ENCODE measurements at regions not wholly inside any gene's neighbourhood (a gene's known extent, or its start where the extent isn't known, plus 50 kb on each side); places are given as distances from the start of the nearest gene placed in this dataset.

GRCh38 chr20:12289465-12289864, 371.8 kb downstream of the BTBD3 start:
- Histone ChIP-seq H3K27me3 (replicated peaks; ENCODE audit: insufficient read depth) (no peaks in the 10 kb centered on the region), H3K4me3 (no peak overlapping the region), H3K27ac (no peak overlapping the region), H3K36me3 (no peaks in the 10 kb centered on the region), H3K4me1 (replicated peaks) (no peaks in the 10 kb centered on the region), H3K9me3 (no peaks in the 10 kb centered on the region)
- WGBS: 92% methylated on average over 4 of the region's 4 CpGs
- no peak for DNase-seq (ENCODE audit: low spot score)
- TF ChIP-seq POLR2AphosphoS5 (IDR thresholded peaks at IDR 0.05) (no peak), CTCF (IDR thresholded peaks at IDR 0.05) (no peak), POLR2A (IDR thresholded peaks at IDR 0.05) (no peak)
- intact Hi-C loops (cut with DNase I): no loop called here

- TF ChIP-seq POLR2AphosphoS5 (IDR thresholded peaks at IDR 0.05) (no peak), POLR2A (IDR thresholded peaks at IDR 0.05) (no peak), CTCF (IDR thresholded peaks at IDR 0.05) (no peak)
- no peaks in the 10 kb centered on the region for H3K36me3 ChIP-seq
- no peaks in the 10 kb centered on the region for H3K27me3 ChIP-seq (replicated peaks; ENCODE audit: insufficient read depth)
- intact Hi-C loops (cut with DNase I): no loop called here
- 79% methylated on average over 3 of the region's 3 CpGs for WGBS
- H3K4me1 ChIP-seq (replicated peaks): no peaks in the 10 kb centered on the region
- DNase-seq (ENCODE audit: low spot score): no peak
- no peak overlapping the region for H3K4me3 ChIP-seq
- H3K9me3 ChIP-seq: no peaks in the 10 kb centered on the region
- no peak overlapping the region for H3K27ac ChIP-seq
Measured at GRCh38 chr20:12291386-12291785, 373.7 kb downstream of the BTBD3 start.

GRCh38 chr20:12293900-12294299, 376.2 kb downstream of the BTBD3 start:
- 81% methylated on average over 3 of the region's 3 CpGs for WGBS
- no peak for TF ChIP-seq POLR2A (IDR thresholded peaks at IDR 0.05)
- no peak for TF ChIP-seq POLR2AphosphoS5 (IDR thresholded peaks at IDR 0.05)
- TF ChIP-seq CTCF (IDR thresholded peaks at IDR 0.05): no peak
- Histone ChIP-seq H3K9me3 (no peaks in the 10 kb centered on the region), H3K27ac (no peak overlapping the region), H3K27me3 (replicated peaks; ENCODE audit: insufficient read depth) (no peaks in the 10 kb centered on the region), H3K4me1 (replicated peaks) (no peaks in the 10 kb centered on the region), H3K36me3 (no peaks in the 10 kb centered on the region), H3K4me3 (no peak overlapping the region)
- intact Hi-C loops (cut with DNase I): no loop called here
- DNase-seq (ENCODE audit: low spot score): no peak

GRCh38 chr20:12294678-12295077, 377.0 kb downstream of the BTBD3 start:
- 41% methylated on average over 3 of the region's 3 CpGs for WGBS
- DNase-seq (ENCODE audit: low spot score): no peak

More at GRCh38 chr20:12294678-12295077, 377.0 kb downstream of the BTBD3 start:
- H3K9me3 ChIP-seq: no peaks in the 10 kb centered on the region
- H3K36me3 ChIP-seq: no peaks in the 10 kb centered on the region
- no peaks in the 10 kb centered on the region for H3K27me3 ChIP-seq (replicated peaks; ENCODE audit: insufficient read depth)
- H3K27ac ChIP-seq: no peak overlapping the region
- H3K4me1 ChIP-seq (replicated peaks): no peaks in the 10 kb centered on the region
- no peak overlapping the region for H3K4me3 ChIP-seq
- intact Hi-C loops (cut with DNase I): no loop called here
- TF ChIP-seq CTCF (IDR thresholded peaks at IDR 0.05): no peak
- no peak for TF ChIP-seq POLR2AphosphoS5 (IDR thresholded peaks at IDR 0.05)
- no peak for TF ChIP-seq POLR2A (IDR thresholded peaks at IDR 0.05)
